ENCODE measurements at regions not wholly inside any gene's neighbourhood (a gene's known extent, or its start where the extent isn't known, plus 50 kb on each side); places are given as distances from the start of the nearest gene placed in this dataset.

DNA sequence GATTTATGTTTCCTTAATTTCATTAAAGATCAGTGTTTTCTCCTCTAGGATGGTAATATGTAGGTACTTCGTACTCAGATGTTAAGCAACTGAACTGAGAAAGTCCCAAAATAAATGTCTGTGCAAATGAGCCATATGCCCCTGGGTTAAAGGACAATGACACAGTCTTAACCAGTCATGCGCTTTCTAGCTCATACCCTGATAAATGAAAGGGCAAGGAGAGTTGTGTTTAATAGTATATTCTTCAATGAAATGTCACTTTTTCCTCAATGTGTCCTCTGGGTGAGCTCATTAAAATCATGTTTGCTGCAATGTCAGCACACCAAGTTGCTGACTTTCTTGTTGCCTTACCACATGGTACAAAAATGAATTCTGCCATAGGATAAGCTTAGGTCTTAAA is 856.3 kb downstream of the TMEM182 start:
- H3K27ac ChIP-seq = no peak overlapping the region
- DNase-seq (ENCODE audit: low spot score in 2 of 2) = no peak
- no peaks in the 10 kb centered on the region for H3K36me3 ChIP-seq
- no peaks in the 10 kb centered on the region for H3K27me3 ChIP-seq
- no peak overlapping the region for H3K4me3 ChIP-seq
- TF ChIP-seq POLR2AphosphoS5 (IDR thresholded peaks at IDR 0.05) (no peak), POLR2A (IDR thresholded peaks at IDR 0.05) (no peak)
- TF ChIP-seq, protein P1, sequence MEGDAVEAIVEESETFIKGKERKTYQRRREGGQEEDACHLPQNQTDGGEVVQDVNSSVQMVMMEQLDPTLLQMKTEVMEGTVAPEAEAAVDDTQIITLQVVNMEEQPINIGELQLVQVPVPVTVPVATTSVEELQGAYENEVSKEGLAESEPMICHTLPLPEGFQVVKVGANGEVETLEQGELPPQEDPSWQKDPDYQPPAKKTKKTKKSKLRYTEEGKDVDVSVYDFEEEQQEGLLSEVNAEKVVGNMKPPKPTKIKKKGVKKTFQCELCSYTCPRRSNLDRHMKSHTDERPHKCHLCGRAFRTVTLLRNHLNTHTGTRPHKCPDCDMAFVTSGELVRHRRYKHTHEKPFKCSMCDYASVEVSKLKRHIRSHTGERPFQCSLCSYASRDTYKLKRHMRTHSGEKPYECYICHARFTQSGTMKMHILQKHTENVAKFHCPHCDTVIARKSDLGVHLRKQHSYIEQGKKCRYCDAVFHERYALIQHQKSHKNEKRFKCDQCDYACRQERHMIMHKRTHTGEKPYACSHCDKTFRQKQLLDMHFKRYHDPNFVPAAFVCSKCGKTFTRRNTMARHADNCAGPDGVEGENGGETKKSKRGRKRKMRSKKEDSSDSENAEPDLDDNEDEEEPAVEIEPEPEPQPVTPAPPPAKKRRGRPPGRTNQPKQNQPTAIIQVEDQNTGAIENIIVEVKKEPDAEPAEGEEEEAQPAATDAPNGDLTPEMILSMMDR (IDR thresholded peaks at IDR 0.05) = no peak
- intact Hi-C loops (cut with DNase I; ENCODE audit: low total_unique reads) = no loop called here
- no peaks in the 10 kb centered on the region for H3K4me1 ChIP-seq
- peaks cover 4 to 26% of the 10 kb centered on the region in 2 donors for H3K9me3 ChIP-seq

DNA sequence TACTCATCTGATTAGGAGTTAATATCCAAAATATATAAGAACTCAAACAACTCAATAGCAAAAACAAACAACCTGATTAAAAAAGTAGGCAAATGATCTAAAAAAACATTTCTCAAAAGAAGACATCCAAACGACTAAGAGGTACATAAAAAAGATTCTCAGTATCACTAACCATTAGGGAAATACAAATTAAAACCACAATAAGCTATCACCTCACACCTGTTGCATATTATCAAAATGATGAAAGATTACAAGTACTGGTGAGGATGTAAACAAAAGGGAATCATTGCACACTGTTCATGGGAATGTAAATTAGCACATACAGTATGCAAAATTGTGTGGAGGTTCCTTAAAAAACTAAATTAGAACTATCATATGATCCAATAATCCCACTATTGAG is 865.5 kb downstream of the TMEM182 start:
- no peaks in the 10 kb centered on the region for H3K4me1 ChIP-seq
- no peak for DNase-seq (ENCODE audit: low spot score in 2 of 2)
- no peak overlapping the region for H3K27ac ChIP-seq
- no peaks in the 10 kb centered on the region for H3K27me3 ChIP-seq
- peaks cover 0 to 26% of the 10 kb centered on the region in 2 donors for H3K9me3 ChIP-seq
- no peaks in the 10 kb centered on the region for H3K36me3 ChIP-seq
- intact Hi-C loops (cut with DNase I; ENCODE audit: low total_unique reads) = no loop called here
- H3K4me3 ChIP-seq = no peak overlapping the region
- TF ChIP-seq POLR2AphosphoS5 (IDR thresholded peaks at IDR 0.05) (no peak), POLR2A (IDR thresholded peaks at IDR 0.05) (no peak)
- TF ChIP-seq, protein P1 (IDR thresholded peaks at IDR 0.05) = no peak

DNA sequence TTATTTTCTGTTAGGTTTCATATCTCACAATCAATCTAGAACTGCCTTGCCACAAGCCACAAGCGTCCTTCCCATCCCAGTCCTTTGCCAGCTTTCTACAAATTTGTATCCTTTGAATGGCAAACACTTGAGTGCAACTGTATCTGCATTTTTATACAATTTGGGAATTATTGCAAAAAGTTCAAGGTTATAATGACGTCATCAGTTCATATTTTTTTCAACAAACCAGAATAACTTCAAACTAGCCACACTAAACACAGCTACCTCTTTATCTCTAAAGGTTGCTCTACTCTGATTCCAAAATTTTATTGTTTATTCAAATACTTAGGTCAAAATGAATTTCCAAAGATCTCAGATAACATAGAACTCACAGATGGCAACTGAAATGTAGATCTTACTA is 877.1 kb downstream of the TMEM182 start:
- no peaks in the 10 kb centered on the region for H3K4me1 ChIP-seq
- H3K9me3 ChIP-seq = no peaks in the 10 kb centered on the region
- H3K36me3 ChIP-seq = no peaks in the 10 kb centered on the region
- intact Hi-C loops (cut with DNase I; ENCODE audit: low total_unique reads) = no loop called here
- TF ChIP-seq, protein P1 (IDR thresholded peaks at IDR 0.05) = no peak
- TF ChIP-seq POLR2A (IDR thresholded peaks at IDR 0.05) (no peak), POLR2AphosphoS5 (IDR thresholded peaks at IDR 0.05) (no peak)
- no peak overlapping the region for H3K27ac ChIP-seq
- H3K27me3 ChIP-seq = no peaks in the 10 kb centered on the region
- no peak for DNase-seq (ENCODE audit: low spot score in 2 of 2)
- no peak overlapping the region for H3K4me3 ChIP-seq

DNA sequence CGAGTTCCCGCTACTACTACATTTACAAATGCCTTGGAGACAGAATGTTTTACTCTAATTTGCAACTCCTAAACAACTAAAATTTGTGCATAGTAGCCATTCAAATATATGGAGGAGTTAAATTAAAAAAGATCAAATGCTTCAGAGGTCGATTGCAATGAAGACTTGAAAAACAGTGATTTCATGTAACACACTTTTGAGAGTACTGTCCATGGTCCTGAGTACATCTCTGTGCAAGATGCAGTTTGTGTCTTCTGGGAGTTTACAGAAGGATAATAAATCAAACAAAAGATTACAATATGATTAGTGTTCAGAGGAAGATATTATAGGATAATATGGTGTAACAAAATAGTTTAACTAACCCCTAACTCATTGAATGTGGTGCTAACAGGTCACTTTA is 894.7 kb downstream of the TMEM182 start:
- Histone ChIP-seq H3K36me3 (no peaks in the 10 kb centered on the region), H3K9me3 (no peaks in the 10 kb centered on the region), H3K27ac (no peak overlapping the region), H3K4me1 (no peaks in the 10 kb centered on the region), H3K27me3 (no peaks in the 10 kb centered on the region), H3K4me3 (no peak overlapping the region)
- no peak for DNase-seq (ENCODE audit: low spot score in 2 of 2)
- TF ChIP-seq POLR2AphosphoS5 (IDR thresholded peaks at IDR 0.05) = no peak
- TF ChIP-seq, protein P1 (IDR thresholded peaks at IDR 0.05) = no peak
- no peak for TF ChIP-seq POLR2A (IDR thresholded peaks at IDR 0.05)
- intact Hi-C loops (cut with DNase I; ENCODE audit: low total_unique reads) = no loop called here

DNA sequence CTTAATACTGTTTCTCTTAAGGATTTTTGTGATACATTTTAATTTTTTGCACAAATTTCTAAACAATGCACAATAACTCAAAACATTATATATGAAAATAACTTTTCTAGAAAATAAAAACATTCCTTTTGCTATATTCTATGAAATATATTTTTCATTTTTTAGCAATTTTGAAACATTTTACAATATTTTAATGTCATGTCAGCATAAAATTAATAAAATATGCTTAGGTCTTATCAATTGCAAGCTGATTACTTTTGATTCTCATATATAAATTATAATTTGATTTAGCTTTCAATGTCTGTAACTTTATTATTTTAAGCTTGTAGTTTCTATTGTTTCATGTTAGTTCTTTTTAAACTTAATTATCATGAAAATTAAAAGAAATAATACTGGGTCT is 898.7 kb downstream of the TMEM182 start:
- H3K27ac ChIP-seq = no peak overlapping the region
- TF ChIP-seq POLR2AphosphoS5 (IDR thresholded peaks at IDR 0.05) (no peak), POLR2A (IDR thresholded peaks at IDR 0.05) (no peak)
- TF ChIP-seq, protein P1 (IDR thresholded peaks at IDR 0.05) = no peak
- DNase-seq (ENCODE audit: low spot score in 2 of 2) = no peak
- no peak overlapping the region for H3K4me3 ChIP-seq
- no peaks in the 10 kb centered on the region for H3K9me3 ChIP-seq
- intact Hi-C loops (cut with DNase I; ENCODE audit: low total_unique reads) = no loop called here
- H3K4me1 ChIP-seq = no peaks in the 10 kb centered on the region
- H3K36me3 ChIP-seq = no peaks in the 10 kb centered on the region
- H3K27me3 ChIP-seq = no peaks in the 10 kb centered on the region
